GM15510 (cell line): ENCODE measurements at regions not wholly inside any gene's neighbourhood (a gene's known extent, or its start where the extent isn't known, plus 50 kb on each side); places are given as distances from the start of the nearest gene placed in this dataset.

ENCODE experiments used
- POLR2A ChIP-seq: IDR thresholded peaks from 3 replicates; pipeline ENCODE4 v1.6.1; 2011; ENCODE audit warnings: borderline replicate concordance; ENCODE audit not compliant: insufficient read length; ENCODE audit errors: extremely low read depth

GRCh38 chr1:166628259-166628658 is 211.0 kb upstream of the POGK start:
- TF ChIP-seq POLR2A: no peak

- no peak for TF ChIP-seq POLR2A
These were observed 209.3 kb upstream of the POGK start for GRCh38 chr1:166629946-166630345.

- TF ChIP-seq POLR2A: no peak
These were observed 208.9 kb upstream of the POGK start for GRCh38 chr1:166630369-166630768.

GRCh38 chr1:166638137-166638536 is 201.1 kb upstream of the POGK start:
- TF ChIP-seq POLR2A: no peak

GRCh38 chr1:166671627-166672026 is 167.6 kb upstream of the POGK start:
- TF ChIP-seq POLR2A: no peak

- TF ChIP-seq POLR2A: no peak
These were observed 165.6 kb upstream of the POGK start for GRCh38 chr1:166673722-166674121.

- no peak for TF ChIP-seq POLR2A
These were observed 164.1 kb upstream of the POGK start for GRCh38 chr1:166675213-166675612.

GRCh38 chr1:166676981-166677380 is 162.3 kb upstream of the POGK start:
- no peak for TF ChIP-seq POLR2A

GRCh38 chr1:166679369-166679768 is 159.9 kb upstream of the POGK start:
- TF ChIP-seq POLR2A: no peak

GRCh38 chr1:166682588-166682987 is 156.7 kb upstream of the POGK start:
- TF ChIP-seq POLR2A: no peak

GRCh38 chr1:166685200-166685599 is 154.1 kb upstream of the POGK start:
- TF ChIP-seq POLR2A: no peak

GRCh38 chr1:166691476-166691875 is 147.8 kb upstream of the POGK start:
- no peak for TF ChIP-seq POLR2A

- TF ChIP-seq POLR2A: no peak
These were observed 146.9 kb upstream of the POGK start for GRCh38 chr1:166692346-166692745.

GRCh38 chr1:166693158-166693557 is 146.1 kb upstream of the POGK start:
- no peak for TF ChIP-seq POLR2A

GRCh38 chr1:166693673-166694297 is 145.5 kb upstream of the POGK start:
- TF ChIP-seq POLR2A: no peak

GRCh38 chr1:166695115-166695514 is 144.2 kb upstream of the POGK start:
- TF ChIP-seq POLR2A: no peak

GRCh38 chr1:166698771-166699170 is 140.5 kb upstream of the POGK start:
- TF ChIP-seq POLR2A: no peak

- no peak for TF ChIP-seq POLR2A
These were observed 139.7 kb upstream of the POGK start for GRCh38 chr1:166699613-166700012.

GRCh38 chr1:166700696-166701095 is 138.6 kb upstream of the POGK start:
- TF ChIP-seq POLR2A: no peak
